ENCODE measurements at regions not wholly inside any gene's neighbourhood (a gene's known extent, or its start where the extent isn't known, plus 50 kb on each side); places are given as distances from the start of the nearest gene placed in this dataset.

- Mint-ChIP-seq H3K4me3 (no peak overlapping the region), H3K36me3 (ENCODE audit: low read depth) (no peaks in the 10 kb centered on the region)
Measured at GRCh38 chr2:38168710-38169480, 92.9 kb upstream of the CYP1B1 start.

GRCh38 chr2:38167968-38168350 lies 92.0 kb upstream of the CYP1B1 start:
- H3K4me3 Mint-ChIP-seq = no peak overlapping the region
- no peak for TF ChIP-seq CTCF (conservative IDR thresholded peaks at IDR 0.05)
- no peak overlapping the region for H3K27ac Mint-ChIP-seq (ENCODE audit: unreplicated experiment)
- no peaks in the 10 kb centered on the region for H3K4me1 Mint-ChIP-seq
- peaks cover 4% of the 10 kb centered on the region for H3K9me3 Mint-ChIP-seq
- H3K36me3 Mint-ChIP-seq (ENCODE audit: low read depth) = no peaks in the 10 kb centered on the region
- no peak for DNase-seq (ENCODE audit: low read depth, low spot score)
- no peaks in the 10 kb centered on the region for H3K27me3 Mint-ChIP-seq (ENCODE audit: low read depth)

More at GRCh38 chr2:38168710-38169480, 92.9 kb upstream of the CYP1B1 start:
- Mint-ChIP-seq H3K27ac (ENCODE audit: unreplicated experiment) (no peak overlapping the region), H3K27me3 (ENCODE audit: low read depth) (no peaks in the 10 kb centered on the region), H3K9me3 (peaks cover 4% of the 10 kb centered on the region), H3K4me1 (peaks cover 1% of the 10 kb centered on the region)
- TF ChIP-seq CTCF (conservative IDR thresholded peaks at IDR 0.05) = no peak
- no peak for DNase-seq (ENCODE audit: low read depth, low spot score)

GRCh38 chr2:38165698-38166097 lies 89.7 kb upstream of the CYP1B1 start:
- Mint-ChIP-seq H3K36me3 (ENCODE audit: low read depth) (no peaks in the 10 kb centered on the region), H3K4me1 (no peaks in the 10 kb centered on the region), H3K27me3 (ENCODE audit: low read depth) (peaks cover 4% of the 10 kb centered on the region), H3K27ac (ENCODE audit: unreplicated experiment) (no peak overlapping the region), H3K9me3 (peaks cover 4% of the 10 kb centered on the region), H3K4me3 (no peak overlapping the region)
- DNase-seq (ENCODE audit: low read depth, low spot score) = no peak
- no peak for TF ChIP-seq CTCF (conservative IDR thresholded peaks at IDR 0.05)

GRCh38 chr2:38164881-38165280 lies 88.9 kb upstream of the CYP1B1 start:
- Mint-ChIP-seq H3K36me3 (ENCODE audit: low read depth) (no peaks in the 10 kb centered on the region), H3K27ac (ENCODE audit: unreplicated experiment) (no peak overlapping the region), H3K4me1 (no peaks in the 10 kb centered on the region), H3K27me3 (ENCODE audit: low read depth) (peaks cover 4% of the 10 kb centered on the region), H3K4me3 (no peak overlapping the region), H3K9me3 (no peaks in the 10 kb centered on the region)
- no peak for TF ChIP-seq CTCF (conservative IDR thresholded peaks at IDR 0.05)
- no peak for DNase-seq (ENCODE audit: low read depth, low spot score)

GRCh38 chr2:38163579-38163978 lies 87.6 kb upstream of the CYP1B1 start:
- no peak for DNase-seq (ENCODE audit: low read depth, low spot score)
- peaks cover 4% of the 10 kb centered on the region for H3K27me3 Mint-ChIP-seq (ENCODE audit: low read depth)
- H3K36me3 Mint-ChIP-seq (ENCODE audit: low read depth) = no peaks in the 10 kb centered on the region
- peaks cover 4% of the 10 kb centered on the region for H3K4me1 Mint-ChIP-seq
- TF ChIP-seq CTCF (conservative IDR thresholded peaks at IDR 0.05) = no peak
- no peaks in the 10 kb centered on the region for H3K9me3 Mint-ChIP-seq
- H3K4me3 Mint-ChIP-seq = no peak overlapping the region
- H3K27ac Mint-ChIP-seq (ENCODE audit: unreplicated experiment) = no peak overlapping the region
